C4-2B (cell line): ENCODE measurements at regions not wholly inside any gene's neighbourhood (a gene's known extent, or its start where the extent isn't known, plus 50 kb on each side); places are given as distances from the start of the nearest gene placed in this dataset.

Source experiments
- ZFX ChIP-seq: fragments of 450-650 bp; IDR thresholded peaks from 2 replicates; pipeline ENCODE4 v1.6.1; 2017
- TF ChIP-seq, protein P1 (sequence below): fragments of 450-650 bp; conservative IDR thresholded peaks from 2 replicates; pipeline ENCODE4 v1.5.1; 2017; ENCODE audit warnings: mild to moderate bottlenecking

GRCh38 chrX:114267142-114267541 lies 316.7 kb upstream of the HTR2C start:
- TF ChIP-seq, protein P1, sequence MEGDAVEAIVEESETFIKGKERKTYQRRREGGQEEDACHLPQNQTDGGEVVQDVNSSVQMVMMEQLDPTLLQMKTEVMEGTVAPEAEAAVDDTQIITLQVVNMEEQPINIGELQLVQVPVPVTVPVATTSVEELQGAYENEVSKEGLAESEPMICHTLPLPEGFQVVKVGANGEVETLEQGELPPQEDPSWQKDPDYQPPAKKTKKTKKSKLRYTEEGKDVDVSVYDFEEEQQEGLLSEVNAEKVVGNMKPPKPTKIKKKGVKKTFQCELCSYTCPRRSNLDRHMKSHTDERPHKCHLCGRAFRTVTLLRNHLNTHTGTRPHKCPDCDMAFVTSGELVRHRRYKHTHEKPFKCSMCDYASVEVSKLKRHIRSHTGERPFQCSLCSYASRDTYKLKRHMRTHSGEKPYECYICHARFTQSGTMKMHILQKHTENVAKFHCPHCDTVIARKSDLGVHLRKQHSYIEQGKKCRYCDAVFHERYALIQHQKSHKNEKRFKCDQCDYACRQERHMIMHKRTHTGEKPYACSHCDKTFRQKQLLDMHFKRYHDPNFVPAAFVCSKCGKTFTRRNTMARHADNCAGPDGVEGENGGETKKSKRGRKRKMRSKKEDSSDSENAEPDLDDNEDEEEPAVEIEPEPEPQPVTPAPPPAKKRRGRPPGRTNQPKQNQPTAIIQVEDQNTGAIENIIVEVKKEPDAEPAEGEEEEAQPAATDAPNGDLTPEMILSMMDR = no peak
- TF ChIP-seq ZFX = no peak
